ENCODE measurements at regions not wholly inside any gene's neighbourhood (a gene's known extent, or its start where the extent isn't known, plus 50 kb on each side); places are given as distances from the start of the nearest gene placed in this dataset.
"Not testable (repeated sequence)": the region's sequence is repeated elsewhere in the genome, so short reads cannot be mapped to it uniquely, and the experiment has no call there.

DNA sequence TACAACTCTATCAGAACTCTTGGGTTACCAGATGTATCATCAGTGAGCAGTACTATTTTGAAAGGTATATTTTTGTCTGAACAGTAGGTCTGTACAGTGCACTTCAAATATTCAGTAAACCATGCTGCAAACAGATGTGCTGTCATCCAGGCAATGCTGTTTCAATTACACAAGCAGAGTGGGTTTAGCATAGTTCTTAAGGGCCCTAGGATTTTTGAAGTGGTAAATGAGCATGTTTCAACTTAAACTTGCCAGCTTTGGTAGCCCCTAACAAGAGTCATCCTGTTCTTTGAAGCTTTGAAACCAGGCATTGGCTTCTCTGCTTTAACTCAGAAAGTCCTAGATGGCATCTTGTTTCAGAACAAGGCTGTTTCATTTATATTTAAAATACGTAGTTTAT is 1519.9 kb downstream of the SUCLG1 start:
- H3K27ac ChIP-seq, result no peak overlapping the region
- TF ChIP-seq ZFX (IDR thresholded peaks at IDR 0.05; ENCODE audit: borderline replicate concordance), result no peak
- TF ChIP-seq, protein P1, sequence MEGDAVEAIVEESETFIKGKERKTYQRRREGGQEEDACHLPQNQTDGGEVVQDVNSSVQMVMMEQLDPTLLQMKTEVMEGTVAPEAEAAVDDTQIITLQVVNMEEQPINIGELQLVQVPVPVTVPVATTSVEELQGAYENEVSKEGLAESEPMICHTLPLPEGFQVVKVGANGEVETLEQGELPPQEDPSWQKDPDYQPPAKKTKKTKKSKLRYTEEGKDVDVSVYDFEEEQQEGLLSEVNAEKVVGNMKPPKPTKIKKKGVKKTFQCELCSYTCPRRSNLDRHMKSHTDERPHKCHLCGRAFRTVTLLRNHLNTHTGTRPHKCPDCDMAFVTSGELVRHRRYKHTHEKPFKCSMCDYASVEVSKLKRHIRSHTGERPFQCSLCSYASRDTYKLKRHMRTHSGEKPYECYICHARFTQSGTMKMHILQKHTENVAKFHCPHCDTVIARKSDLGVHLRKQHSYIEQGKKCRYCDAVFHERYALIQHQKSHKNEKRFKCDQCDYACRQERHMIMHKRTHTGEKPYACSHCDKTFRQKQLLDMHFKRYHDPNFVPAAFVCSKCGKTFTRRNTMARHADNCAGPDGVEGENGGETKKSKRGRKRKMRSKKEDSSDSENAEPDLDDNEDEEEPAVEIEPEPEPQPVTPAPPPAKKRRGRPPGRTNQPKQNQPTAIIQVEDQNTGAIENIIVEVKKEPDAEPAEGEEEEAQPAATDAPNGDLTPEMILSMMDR (IDR thresholded peaks at IDR 0.05), result no peak

DNA sequence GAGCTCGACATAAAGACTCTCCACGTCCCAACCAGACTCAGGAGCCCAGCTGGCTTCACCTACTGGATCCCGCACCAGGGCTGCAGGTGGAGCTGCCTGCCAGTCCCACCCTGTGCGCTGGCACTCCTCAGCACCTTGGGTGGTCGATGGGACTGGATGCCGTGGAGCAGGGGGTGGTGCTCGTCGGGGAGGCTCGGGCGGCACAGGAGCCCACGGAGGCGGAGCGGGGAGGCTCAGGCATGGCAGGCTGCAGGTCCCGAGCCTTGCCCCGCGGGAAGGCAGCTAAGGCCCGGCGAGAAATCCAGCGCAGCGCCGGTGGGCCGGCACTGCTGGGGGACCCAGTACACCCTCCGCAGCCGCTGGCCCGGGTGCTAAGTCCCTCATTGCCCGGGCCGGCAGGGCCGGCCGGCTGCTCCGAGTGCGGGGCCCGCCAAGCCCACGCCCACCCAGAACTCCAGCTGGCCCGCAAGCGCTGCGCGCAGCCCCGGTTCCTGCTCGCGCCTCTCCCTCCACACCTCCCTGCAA is 1520.7 kb downstream of the SUCLG1 start:
- not testable (repeated sequence) for H3K27ac ChIP-seq

DNA sequence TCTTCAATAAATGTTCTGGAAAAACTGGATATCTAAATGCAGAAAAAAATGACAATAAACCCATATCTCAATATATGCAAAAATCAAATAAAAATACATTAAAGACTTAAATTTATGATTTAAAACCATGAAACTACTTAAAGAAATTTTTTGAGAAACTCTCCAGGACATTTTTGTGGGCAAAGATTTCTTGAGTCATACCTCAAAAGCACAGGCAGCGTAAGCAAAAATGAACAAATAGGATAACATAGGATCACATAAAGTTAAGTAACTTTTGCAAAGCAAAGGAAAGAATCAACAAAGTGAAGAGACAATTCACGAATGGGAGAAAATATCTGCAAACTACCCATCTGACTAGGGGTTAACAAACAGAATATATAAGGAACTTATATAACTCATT is 1545.5 kb downstream of the SUCLG1 start:
- TF ChIP-seq, protein P1 (IDR thresholded peaks at IDR 0.05), result no peak
- no peak for TF ChIP-seq ZFX (IDR thresholded peaks at IDR 0.05; ENCODE audit: borderline replicate concordance)
- no peak overlapping the region for H3K27ac ChIP-seq

DNA sequence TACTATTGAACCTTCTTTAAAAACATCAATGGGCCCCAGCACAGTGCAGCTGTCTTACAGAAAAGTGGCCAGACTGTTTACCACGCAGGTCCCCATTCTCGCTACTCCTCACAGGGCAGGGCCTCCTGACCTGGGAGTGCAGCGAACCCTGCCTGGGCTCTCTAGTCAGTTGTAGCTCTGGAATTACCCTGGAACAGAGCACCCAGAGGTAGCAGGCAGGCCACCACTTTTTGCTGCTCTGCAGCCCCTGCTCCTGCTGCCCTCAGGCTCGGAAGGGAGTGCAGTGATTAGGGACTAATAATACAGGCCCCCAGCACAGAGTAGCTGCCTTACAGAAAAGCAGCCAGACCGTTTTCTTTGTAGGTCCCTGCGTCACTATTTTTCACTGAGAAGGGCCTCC is 1563.0 kb downstream of the SUCLG1 start:
- H3K27ac ChIP-seq, result no peak overlapping the region
- TF ChIP-seq, protein P1 (IDR thresholded peaks at IDR 0.05), result no peak
- no peak for TF ChIP-seq ZFX (IDR thresholded peaks at IDR 0.05; ENCODE audit: borderline replicate concordance)

DNA sequence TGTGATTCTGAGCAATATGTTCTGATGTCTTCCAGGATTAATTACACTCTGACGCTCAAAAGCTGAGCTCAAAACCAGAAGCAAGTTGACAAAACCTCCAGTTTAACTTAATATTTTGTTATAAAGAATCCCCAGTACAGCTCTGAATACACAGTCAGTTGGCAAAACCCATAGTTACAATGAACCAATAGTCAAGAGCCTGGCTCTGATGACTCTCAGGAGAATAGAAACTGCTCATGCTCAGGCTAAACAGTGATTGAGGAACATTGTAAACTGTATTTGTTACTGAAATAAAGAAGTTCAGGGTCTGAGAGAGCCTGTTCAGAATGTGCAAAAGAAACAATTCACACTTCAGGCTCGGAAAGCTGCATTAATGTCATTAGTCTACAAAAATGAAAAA is 1565.9 kb downstream of the SUCLG1 start:
- no peak overlapping the region for H3K27ac ChIP-seq
- no peak for TF ChIP-seq ZFX (IDR thresholded peaks at IDR 0.05; ENCODE audit: borderline replicate concordance)
- TF ChIP-seq, protein P1 (IDR thresholded peaks at IDR 0.05), result no peak

DNA sequence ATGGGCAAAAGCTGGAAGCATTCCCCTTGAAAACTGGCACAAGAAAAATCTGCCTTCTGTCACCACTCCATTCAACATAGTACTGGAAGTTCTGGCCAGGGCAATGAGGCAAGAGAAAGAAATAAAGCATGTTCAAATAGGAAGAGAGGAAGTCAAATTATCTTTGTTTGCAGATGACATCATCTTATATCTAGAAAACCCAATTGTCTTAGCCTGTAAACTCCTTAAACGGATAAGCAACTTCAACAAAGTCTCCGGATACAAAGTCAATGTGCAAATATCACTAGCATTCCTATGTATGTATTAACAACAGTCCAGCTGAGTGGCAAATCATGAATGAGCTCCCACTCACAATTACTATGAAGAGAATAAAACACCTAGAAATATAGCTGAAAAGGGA is 1579.3 kb downstream of the SUCLG1 start:
- no peak overlapping the region for H3K27ac ChIP-seq
- TF ChIP-seq ZFX (IDR thresholded peaks at IDR 0.05; ENCODE audit: borderline replicate concordance), result no peak
- TF ChIP-seq, protein P1 (IDR thresholded peaks at IDR 0.05), result no peak

DNA sequence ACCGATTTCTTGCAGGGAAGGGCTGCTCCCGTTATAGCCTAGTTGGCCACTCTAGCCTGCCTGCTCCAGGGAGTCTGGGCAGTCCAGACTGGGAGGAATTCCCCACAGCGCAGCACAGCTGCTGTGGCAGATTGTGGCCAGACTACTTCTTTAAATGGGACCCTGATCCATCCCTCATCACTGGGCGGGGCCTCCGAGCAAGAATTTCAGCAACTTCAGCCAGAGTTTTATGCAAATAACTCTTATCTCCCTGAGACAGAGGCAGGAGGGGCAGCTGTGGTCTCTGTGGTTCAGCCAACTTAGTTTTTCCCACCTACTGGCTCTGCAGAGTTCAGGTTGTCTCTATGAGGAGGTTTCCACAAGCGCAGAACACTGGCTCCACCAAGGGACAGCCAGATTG is 1583.2 kb downstream of the SUCLG1 start:
- TF ChIP-seq, protein P1 (IDR thresholded peaks at IDR 0.05), result no peak
- TF ChIP-seq ZFX (IDR thresholded peaks at IDR 0.05; ENCODE audit: borderline replicate concordance), result no peak
- no peak overlapping the region for H3K27ac ChIP-seq

DNA sequence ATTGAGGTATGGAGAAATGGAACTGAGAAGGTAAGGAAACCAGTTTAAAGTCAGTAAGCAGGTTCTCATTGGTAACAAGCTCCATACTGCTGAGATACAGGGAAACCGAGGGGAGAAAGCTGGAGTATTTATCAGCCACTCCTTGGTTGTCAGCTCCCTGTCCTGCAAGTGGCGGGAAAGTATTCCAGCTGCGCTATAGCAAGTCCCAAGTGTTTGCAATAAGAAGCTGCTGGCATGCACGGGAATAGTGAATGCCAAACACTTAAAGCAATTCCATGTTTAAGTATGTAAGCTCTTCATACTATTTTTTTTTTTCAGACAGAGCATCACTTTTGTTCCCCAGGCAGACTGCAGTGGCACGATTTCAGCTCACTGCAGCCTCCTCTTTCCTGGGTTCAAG is 1601.1 kb downstream of the SUCLG1 start:
- H3K27ac ChIP-seq, result no peak overlapping the region
- TF ChIP-seq, protein P1 (IDR thresholded peaks at IDR 0.05), result no peak
- TF ChIP-seq ZFX (IDR thresholded peaks at IDR 0.05; ENCODE audit: borderline replicate concordance), result no peak

All from 22Rv1 (cell line).